ENCODE measurements at regions not wholly inside any gene's neighbourhood (a gene's known extent, or its start where the extent isn't known, plus 50 kb on each side); places are given as distances from the start of the nearest gene placed in this dataset.

DNA sequence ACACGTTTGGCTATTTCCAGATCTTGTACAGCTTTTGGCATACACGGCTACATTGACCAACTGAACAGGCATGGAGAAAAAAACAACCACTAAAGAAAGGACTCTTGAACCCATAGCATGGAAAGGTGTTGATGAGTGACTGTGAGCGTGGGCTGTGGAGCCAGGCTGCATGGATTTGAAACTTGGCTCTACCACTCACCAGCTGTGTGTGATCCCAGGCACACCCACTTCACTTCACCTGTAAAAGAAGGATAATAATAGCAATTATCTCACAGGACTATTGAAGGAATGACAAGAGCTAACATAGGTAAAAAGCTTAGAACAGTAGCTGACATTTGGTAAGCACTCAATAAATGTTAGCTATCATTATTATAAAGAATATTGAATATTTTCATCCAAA is 301.7 kb upstream of the CPEB2 start:
- no peak overlapping the region for H3K9ac ChIP-seq (ENCODE audit: low read depth in 1 of 2, low read length in 2 of 2)
- TF ChIP-seq, protein P1, sequence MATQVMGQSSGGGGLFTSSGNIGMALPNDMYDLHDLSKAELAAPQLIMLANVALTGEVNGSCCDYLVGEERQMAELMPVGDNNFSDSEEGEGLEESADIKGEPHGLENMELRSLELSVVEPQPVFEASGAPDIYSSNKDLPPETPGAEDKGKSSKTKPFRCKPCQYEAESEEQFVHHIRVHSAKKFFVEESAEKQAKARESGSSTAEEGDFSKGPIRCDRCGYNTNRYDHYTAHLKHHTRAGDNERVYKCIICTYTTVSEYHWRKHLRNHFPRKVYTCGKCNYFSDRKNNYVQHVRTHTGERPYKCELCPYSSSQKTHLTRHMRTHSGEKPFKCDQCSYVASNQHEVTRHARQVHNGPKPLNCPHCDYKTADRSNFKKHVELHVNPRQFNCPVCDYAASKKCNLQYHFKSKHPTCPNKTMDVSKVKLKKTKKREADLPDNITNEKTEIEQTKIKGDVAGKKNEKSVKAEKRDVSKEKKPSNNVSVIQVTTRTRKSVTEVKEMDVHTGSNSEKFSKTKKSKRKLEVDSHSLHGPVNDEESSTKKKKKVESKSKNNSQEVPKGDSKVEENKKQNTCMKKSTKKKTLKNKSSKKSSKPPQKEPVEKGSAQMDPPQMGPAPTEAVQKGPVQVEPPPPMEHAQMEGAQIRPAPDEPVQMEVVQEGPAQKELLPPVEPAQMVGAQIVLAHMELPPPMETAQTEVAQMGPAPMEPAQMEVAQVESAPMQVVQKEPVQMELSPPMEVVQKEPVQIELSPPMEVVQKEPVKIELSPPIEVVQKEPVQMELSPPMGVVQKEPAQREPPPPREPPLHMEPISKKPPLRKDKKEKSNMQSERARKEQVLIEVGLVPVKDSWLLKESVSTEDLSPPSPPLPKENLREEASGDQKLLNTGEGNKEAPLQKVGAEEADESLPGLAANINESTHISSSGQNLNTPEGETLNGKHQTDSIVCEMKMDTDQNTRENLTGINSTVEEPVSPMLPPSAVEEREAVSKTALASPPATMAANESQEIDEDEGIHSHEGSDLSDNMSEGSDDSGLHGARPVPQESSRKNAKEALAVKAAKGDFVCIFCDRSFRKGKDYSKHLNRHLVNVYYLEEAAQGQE (IDR thresholded peaks at IDR 0.05): no peak
- TF ChIP-seq RXRA (IDR thresholded peaks at IDR 0.05): no peak
- TF ChIP-seq EGR1 (IDR thresholded peaks at IDR 0.05; ENCODE audit: low read depth in 2 of 2): no peak
- no peak for TF ChIP-seq NR2F2 (IDR thresholded peaks at IDR 0.05)
- TF ChIP-seq TAF1 (conservative IDR thresholded peaks at IDR 0.05): no peak
- no peak for TF ChIP-seq RAD21 (IDR thresholded peaks at IDR 0.05)
- TF ChIP-seq SP1 (IDR thresholded peaks at IDR 0.05): no peak
- TF ChIP-seq HNF4A (conservative IDR thresholded peaks at IDR 0.05): no peak
- no peak for TF ChIP-seq FOXA2 (IDR thresholded peaks at IDR 0.05)
- no peak for TF ChIP-seq HNF4G (IDR thresholded peaks at IDR 0.05)
- no peak for TF ChIP-seq FOXA1 (IDR thresholded peaks at IDR 0.05)
- TF ChIP-seq, protein P2, sequence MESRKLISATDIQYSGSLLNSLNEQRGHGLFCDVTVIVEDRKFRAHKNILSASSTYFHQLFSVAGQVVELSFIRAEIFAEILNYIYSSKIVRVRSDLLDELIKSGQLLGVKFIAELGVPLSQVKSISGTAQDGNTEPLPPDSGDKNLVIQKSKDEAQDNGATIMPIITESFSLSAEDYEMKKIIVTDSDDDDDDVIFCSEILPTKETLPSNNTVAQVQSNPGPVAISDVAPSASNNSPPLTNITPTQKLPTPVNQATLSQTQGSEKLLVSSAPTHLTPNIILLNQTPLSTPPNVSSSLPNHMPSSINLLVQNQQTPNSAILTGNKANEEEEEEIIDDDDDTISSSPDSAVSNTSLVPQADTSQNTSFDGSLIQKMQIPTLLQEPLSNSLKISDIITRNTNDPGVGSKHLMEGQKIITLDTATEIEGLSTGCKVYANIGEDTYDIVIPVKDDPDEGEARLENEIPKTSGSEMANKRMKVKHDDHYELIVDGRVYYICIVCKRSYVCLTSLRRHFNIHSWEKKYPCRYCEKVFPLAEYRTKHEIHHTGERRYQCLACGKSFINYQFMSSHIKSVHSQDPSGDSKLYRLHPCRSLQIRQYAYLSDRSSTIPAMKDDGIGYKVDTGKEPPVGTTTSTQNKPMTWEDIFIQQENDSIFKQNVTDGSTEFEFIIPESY (IDR thresholded peaks at IDR 0.05): no peak
- no peak for TF ChIP-seq GABPA (IDR thresholded peaks at IDR 0.05 in 1 of 2, conservative IDR thresholded peaks at IDR 0.05 in 1 of 2)
- TF ChIP-seq, protein P3, sequence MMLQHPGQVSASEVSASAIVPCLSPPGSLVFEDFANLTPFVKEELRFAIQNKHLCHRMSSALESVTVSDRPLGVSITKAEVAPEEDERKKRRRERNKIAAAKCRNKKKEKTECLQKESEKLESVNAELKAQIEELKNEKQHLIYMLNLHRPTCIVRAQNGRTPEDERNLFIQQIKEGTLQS (IDR thresholded peaks at IDR 0.05): no peak
- no peak for TF ChIP-seq JUND (IDR thresholded peaks at IDR 0.05)
- TF ChIP-seq, protein P4, sequence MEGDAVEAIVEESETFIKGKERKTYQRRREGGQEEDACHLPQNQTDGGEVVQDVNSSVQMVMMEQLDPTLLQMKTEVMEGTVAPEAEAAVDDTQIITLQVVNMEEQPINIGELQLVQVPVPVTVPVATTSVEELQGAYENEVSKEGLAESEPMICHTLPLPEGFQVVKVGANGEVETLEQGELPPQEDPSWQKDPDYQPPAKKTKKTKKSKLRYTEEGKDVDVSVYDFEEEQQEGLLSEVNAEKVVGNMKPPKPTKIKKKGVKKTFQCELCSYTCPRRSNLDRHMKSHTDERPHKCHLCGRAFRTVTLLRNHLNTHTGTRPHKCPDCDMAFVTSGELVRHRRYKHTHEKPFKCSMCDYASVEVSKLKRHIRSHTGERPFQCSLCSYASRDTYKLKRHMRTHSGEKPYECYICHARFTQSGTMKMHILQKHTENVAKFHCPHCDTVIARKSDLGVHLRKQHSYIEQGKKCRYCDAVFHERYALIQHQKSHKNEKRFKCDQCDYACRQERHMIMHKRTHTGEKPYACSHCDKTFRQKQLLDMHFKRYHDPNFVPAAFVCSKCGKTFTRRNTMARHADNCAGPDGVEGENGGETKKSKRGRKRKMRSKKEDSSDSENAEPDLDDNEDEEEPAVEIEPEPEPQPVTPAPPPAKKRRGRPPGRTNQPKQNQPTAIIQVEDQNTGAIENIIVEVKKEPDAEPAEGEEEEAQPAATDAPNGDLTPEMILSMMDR (IDR thresholded peaks at IDR 0.05; ENCODE audit: low read depth, low read length, missing input control): no peak
- TF ChIP-seq YY1 (IDR thresholded peaks at IDR 0.05): no peak
- TF ChIP-seq, protein P5, sequence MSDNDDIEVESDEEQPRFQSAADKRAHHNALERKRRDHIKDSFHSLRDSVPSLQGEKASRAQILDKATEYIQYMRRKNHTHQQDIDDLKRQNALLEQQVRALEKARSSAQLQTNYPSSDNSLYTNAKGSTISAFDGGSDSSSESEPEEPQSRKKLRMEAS (IDR thresholded peaks at IDR 0.05): no peak
- H3K27me3 ChIP-seq (ENCODE audit: control insufficient read depth in 4 of 4, insufficient read depth in 4 of 4, low read length in 3 of 4): no peaks in the 10 kb centered on the region
- WGBS: 84% methylated on average over 3 of the region's 3 CpGs
- no peak overlapping the region for H3K4me3 ChIP-seq (ENCODE audit: low read depth in 1 of 3, low read length in 3 of 3)
- no peaks in the 10 kb centered on the region for H3K4me1 ChIP-seq (ENCODE audit: control insufficient read depth in 4 of 4, insufficient read depth in 4 of 4, low read length in 3 of 4)
- H3K36me3 ChIP-seq (ENCODE audit: control insufficient read depth in 4 of 4, insufficient read depth in 3 of 4, low read depth in 1 of 4, low read length in 3 of 4): no peaks in the 10 kb centered on the region
- DNase-seq (ENCODE audit: low spot score): no peak
- no peak overlapping the region for H3K27ac ChIP-seq (ENCODE audit: low read depth in 1 of 2, low read length in 2 of 2)
- no peaks in the 10 kb centered on the region for H3K9me3 ChIP-seq (ENCODE audit: control insufficient read depth in 4 of 4, low read length in 3 of 4)

Data from liver (tissue), 8 donors.